ENCODE measurements at regions not wholly inside any gene's neighbourhood (a gene's known extent, or its start where the extent isn't known, plus 50 kb on each side); places are given as distances from the start of the nearest gene placed in this dataset.

DNA sequence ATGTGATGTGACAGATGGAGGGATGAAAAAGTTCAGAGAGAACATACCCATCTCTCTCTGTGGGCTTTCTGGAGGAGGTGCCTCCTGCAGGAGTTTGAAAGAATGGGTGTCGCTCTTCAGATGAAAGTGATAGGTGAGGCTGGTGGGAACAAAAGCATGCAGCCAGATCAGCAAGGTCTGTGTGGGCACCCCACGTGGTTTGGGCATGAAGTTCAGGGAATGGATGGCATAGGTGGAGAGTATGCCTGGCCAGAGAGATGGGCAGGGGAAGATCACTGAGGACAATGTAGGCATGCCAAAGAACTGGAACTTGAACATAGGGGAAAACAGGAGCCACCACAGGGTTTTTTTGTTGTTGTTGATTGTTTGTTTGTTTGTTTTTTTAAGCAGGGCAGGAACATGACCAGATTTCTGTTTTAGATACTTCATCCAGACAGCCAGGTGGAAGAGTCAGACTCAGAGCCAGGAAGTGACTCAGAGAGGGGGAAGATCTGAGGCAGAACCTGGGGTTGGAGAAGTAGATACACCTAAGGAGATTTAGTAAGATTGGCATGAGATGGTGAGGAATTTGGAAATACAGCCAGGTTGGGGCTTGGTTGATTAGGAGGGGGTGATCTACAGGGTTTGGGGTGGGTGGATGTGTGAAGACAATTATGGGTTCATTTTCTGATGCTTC is 64.8 kb upstream of the CLSTN2 start:
- no peak for TF ChIP-seq POLR2A (IDR thresholded peaks at IDR 0.05; ENCODE audit: low read depth, low read length)
- DNase-seq (ENCODE audit: insufficient read length, low spot score) = no peak
- no peak for FAIRE-seq

- no peak for DNase-seq (ENCODE audit: insufficient read length, low spot score)
- FAIRE-seq = no peak
- no peak for TF ChIP-seq POLR2A (IDR thresholded peaks at IDR 0.05; ENCODE audit: low read depth, low read length)
Observed at GRCh38 chr3:139868773-139869172, 66.2 kb upstream of the CLSTN2 start.

DNA sequence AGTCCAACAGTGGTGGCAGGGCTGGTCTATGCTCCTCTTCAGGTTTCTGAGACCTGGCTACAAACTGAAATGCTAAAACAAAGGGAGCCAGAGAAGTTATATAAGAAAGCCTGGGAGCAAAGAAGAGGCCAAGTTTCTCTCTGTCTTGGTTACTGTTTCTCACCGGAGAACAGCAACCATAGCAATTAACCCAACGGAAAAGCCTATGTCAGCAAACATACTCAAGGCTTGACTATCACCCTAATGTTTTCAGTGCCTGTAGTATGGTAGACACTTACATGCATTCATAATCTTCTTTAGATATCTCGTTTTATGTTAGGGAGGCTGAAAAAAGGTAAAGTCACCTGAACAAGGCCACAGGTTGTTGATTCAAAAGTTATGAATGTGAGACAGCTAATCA is 86.3 kb upstream of the CLSTN2 start:
- FAIRE-seq (no peak), DNase-seq (ENCODE audit: insufficient read length, low spot score) (no peak)
- no peak for TF ChIP-seq POLR2A (IDR thresholded peaks at IDR 0.05; ENCODE audit: low read depth, low read length)

GRCh38 chr3:139846729-139847128 is 88.3 kb upstream of the CLSTN2 start:
- no peak for FAIRE-seq
- DNase-seq (ENCODE audit: insufficient read length, low spot score) = no peak
- TF ChIP-seq POLR2A (IDR thresholded peaks at IDR 0.05; ENCODE audit: low read depth, low read length) = no peak

DNA sequence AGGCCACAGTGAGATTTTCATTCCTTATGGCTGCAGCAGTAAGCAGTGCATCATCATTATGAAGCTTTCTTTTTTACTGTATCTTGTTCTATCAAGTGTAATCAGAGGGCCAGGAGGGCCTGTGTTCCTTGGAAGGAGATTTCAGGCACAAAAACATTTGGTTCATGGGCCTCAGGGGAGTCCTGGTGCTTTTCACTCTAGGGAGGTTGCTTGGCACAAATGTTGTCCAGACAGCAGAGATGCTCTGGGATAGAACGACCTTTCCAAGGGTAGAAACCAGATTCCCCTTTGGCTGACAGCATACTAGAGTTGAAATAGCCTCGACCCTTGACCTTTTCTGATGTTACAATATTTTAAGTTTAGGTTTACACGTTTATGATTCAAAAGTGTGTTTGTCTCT is 95.3 kb upstream of the CLSTN2 start:
- FAIRE-seq = no peak
- DNase-seq (ENCODE audit: insufficient read length, low spot score) = no peak
- TF ChIP-seq POLR2A (IDR thresholded peaks at IDR 0.05; ENCODE audit: low read depth, low read length) = no peak

- FAIRE-seq = no peak
- DNase-seq (ENCODE audit: insufficient read length, low spot score) = no peak
- no peak for TF ChIP-seq POLR2A (IDR thresholded peaks at IDR 0.05; ENCODE audit: low read depth, low read length)
Observed at GRCh38 chr3:139839014-139839413, 96.0 kb upstream of the CLSTN2 start.

DNA sequence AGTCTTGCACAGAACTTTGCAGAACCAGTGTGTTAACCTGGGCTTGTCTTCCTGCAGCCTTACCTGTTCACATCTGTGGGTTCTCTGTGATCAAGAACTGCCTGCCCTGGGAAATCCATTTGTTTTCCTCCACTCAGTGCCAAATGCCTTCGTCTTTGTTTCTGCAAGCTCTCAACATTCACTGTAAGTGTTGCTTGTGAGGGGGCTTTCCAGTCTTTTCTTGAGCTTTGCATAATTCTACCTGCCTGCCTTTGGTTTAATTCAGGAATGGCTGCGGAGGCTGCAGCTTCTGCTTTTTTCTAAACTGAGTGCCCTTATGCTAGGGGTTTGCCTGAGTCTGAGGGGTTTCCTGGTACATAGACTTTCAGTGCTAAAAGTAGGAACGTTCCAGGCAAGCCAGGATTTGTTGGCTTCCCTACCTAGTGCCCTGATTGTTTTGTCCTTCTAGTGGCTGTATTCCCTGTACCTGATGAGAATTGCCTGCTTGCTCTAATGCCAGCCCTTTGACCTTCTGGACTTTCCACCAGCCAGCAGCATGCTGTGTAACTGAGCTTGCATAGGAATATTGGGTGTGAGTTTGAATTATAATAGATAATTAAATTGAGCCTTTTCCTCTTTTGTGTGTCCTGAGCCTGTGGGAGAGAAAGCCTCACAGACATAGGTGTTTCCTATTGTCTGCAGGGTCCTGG is 96.6 kb upstream of the CLSTN2 start:
- no peak for FAIRE-seq
- DNase-seq (ENCODE audit: insufficient read length, low spot score) = no peak

GRCh38 chr3:139836698-139837464 is 98.1 kb upstream of the CLSTN2 start:
- FAIRE-seq = no peak
- TF ChIP-seq POLR2A (IDR thresholded peaks at IDR 0.05; ENCODE audit: low read depth, low read length) = no peak

More for the DNA sequence above, 96.6 kb upstream of the CLSTN2 start:
- no peak for TF ChIP-seq POLR2A (IDR thresholded peaks at IDR 0.05; ENCODE audit: low read depth, low read length)

GRCh38 chr3:139835830-139836683 is 98.9 kb upstream of the CLSTN2 start:
- DNase-seq (ENCODE audit: insufficient read length, low spot score) (no peak), FAIRE-seq (no peak)
- no peak for TF ChIP-seq POLR2A (IDR thresholded peaks at IDR 0.05; ENCODE audit: low read depth, low read length)

More at GRCh38 chr3:139836698-139837464, 98.1 kb upstream of the CLSTN2 start:
- DNase-seq (ENCODE audit: insufficient read length, low spot score) = no peak

- FAIRE-seq (no peak), DNase-seq (ENCODE audit: insufficient read length, low spot score) (no peak)
- TF ChIP-seq POLR2A (IDR thresholded peaks at IDR 0.05; ENCODE audit: low read depth, low read length) = no peak
Observed at GRCh38 chr3:139832998-139833397, 102.0 kb upstream of the CLSTN2 start.

DNA sequence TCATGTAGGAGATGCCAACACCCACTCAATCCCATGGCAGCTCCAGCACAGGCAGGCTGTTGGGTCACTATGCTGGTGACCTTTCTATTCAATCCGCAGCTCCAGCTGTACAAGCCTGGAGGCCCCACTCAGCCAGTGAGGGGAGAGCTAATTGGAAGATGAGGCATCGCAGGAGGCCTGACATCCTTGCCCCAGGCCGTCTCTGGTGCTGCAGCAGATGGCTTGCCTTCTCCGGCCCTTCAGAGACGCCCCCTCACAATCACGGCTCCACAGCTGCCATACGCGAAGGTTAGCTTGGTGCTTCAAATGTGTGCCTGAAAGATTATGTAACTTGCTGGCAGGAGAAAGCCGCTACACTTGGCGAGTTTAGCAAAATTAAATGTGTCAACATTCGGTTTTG is 104.2 kb upstream of the CLSTN2 start:
- FAIRE-seq (no peak), DNase-seq (ENCODE audit: insufficient read length, low spot score) (no peak)
- TF ChIP-seq POLR2A (IDR thresholded peaks at IDR 0.05; ENCODE audit: low read depth, low read length) = no peak

GRCh38 chr3:139827833-139828232 is 107.2 kb upstream of the CLSTN2 start:
- FAIRE-seq = no peak
- no peak for DNase-seq (ENCODE audit: insufficient read length, low spot score)
- TF ChIP-seq POLR2A (IDR thresholded peaks at IDR 0.05; ENCODE audit: low read depth, low read length) = no peak

DNA sequence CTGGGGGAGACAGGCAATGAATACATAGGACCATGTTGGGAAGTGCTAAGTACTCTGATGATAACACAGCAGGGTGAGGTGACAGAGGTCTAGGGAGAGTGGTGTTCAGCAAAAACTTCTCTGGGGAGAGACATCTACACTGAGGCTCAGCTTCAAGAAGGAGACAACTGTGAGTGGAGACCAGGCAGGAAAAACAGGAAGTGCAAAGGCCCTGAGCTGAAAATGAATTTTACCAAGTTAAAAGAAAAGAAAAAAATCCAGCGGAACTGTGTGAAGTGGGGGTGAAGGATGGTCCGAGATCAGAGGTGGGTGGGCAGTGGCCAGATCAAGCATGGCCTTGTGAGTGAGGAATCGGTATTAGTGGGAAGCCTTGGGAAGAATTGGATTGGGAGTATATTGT is 110.1 kb upstream of the CLSTN2 start:
- FAIRE-seq (no peak), DNase-seq (ENCODE audit: insufficient read length, low spot score) (no peak)
- no peak for TF ChIP-seq POLR2A (IDR thresholded peaks at IDR 0.05; ENCODE audit: low read depth, low read length)

DNA sequence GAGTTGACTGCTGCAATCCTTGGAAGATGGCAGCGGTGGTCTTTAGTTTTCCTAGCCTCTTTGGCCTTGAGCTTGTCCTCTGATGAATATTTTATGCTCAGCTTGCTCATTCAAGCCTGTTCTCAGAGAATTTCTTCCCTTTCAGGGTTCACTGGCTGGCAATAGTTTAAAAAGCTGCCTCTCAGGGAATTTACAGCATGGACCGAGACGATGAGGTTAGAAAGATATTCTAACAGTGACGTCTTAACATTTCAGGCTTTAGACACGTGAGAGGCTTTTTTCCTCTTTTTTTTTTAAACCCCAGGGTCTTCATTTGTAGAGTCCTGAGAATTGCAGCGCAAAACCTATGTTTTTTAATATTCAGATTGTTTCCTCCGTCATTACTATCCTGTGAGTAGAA is 120.3 kb upstream of the CLSTN2 start:
- FAIRE-seq = no peak
- no peak for TF ChIP-seq POLR2A (IDR thresholded peaks at IDR 0.05; ENCODE audit: low read depth, low read length)

More for the DNA sequence above, 120.3 kb upstream of the CLSTN2 start:
- no peak for DNase-seq (ENCODE audit: insufficient read length, low spot score)

All from H54 (cell line).